ENCODE measurements at regions not wholly inside any gene's neighbourhood (a gene's known extent, or its start where the extent isn't known, plus 50 kb on each side); places are given as distances from the start of the nearest gene placed in this dataset.
"Not testable (repeated sequence)": the region's sequence is repeated elsewhere in the genome, so short reads cannot be mapped to it uniquely, and the experiment has no call there.

- peak overlapping the region in 6 of 21 experiments; percentile 6 to 78 (median 46) for H3K27ac ChIP-seq
- no peak overlapping the region for H3K4me3 ChIP-seq
Measured at GRCh38 chr5:166117072-166118066, 2174.1 kb upstream of the WWC1 start.

GRCh38 chr5:166119506-166119905 lies 2171.9 kb upstream of the WWC1 start:
- Histone ChIP-seq H3K4me3 (no peak overlapping the region), H3K27ac (no peak overlapping the region)

GRCh38 chr5:166123717-166124116 lies 2167.7 kb upstream of the WWC1 start:
- no peak overlapping the region for H3K27ac ChIP-seq
- H3K4me3 ChIP-seq = no peak overlapping the region

- no peak overlapping the region for H3K4me3 ChIP-seq
- H3K27ac ChIP-seq = no peak overlapping the region
Measured at GRCh38 chr5:166127766-166128570, 2163.5 kb upstream of the WWC1 start.

- not testable (repeated sequence) for H3K27ac ChIP-seq, H3K4me3 ChIP-seq
Measured at GRCh38 chr5:166145107-166145506, 2146.3 kb upstream of the WWC1 start.

- no peak overlapping the region for H3K4me3 ChIP-seq
- no peak overlapping the region for H3K27ac ChIP-seq
Measured at GRCh38 chr5:166163996-166164610, 2127.3 kb upstream of the WWC1 start.

GRCh38 chr5:166165596-166165995 lies 2125.8 kb upstream of the WWC1 start:
- Histone ChIP-seq H3K4me3 (no peak overlapping the region), H3K27ac (no peak overlapping the region)

- no peak overlapping the region for H3K27ac ChIP-seq
- no peak overlapping the region for H3K4me3 ChIP-seq
Measured at GRCh38 chr5:166166071-166166470, 2125.4 kb upstream of the WWC1 start.

- Histone ChIP-seq H3K27ac (no peak overlapping the region), H3K4me3 (no peak overlapping the region)
Measured at GRCh38 chr5:166172597-166172996, 2118.8 kb upstream of the WWC1 start.

- Histone ChIP-seq H3K4me3 (no peak overlapping the region), H3K27ac (no peak overlapping the region)
Measured at GRCh38 chr5:166178411-166179080, 2112.9 kb upstream of the WWC1 start.

- no peak overlapping the region for H3K27ac ChIP-seq
- H3K4me3 ChIP-seq = no peak overlapping the region
Measured at GRCh38 chr5:166185185-166185584, 2106.3 kb upstream of the WWC1 start.

GRCh38 chr5:166188501-166189325 lies 2102.7 kb upstream of the WWC1 start:
- Histone ChIP-seq H3K27ac (no peak overlapping the region), H3K4me3 (no peak overlapping the region)

GRCh38 chr5:166192696-166193095 lies 2098.7 kb upstream of the WWC1 start:
- Histone ChIP-seq H3K4me3 (no peak overlapping the region), H3K27ac (no peak overlapping the region)

GRCh38 chr5:166195981-166196380 lies 2095.5 kb upstream of the WWC1 start:
- Histone ChIP-seq H3K27ac (no peak overlapping the region), H3K4me3 (no peak overlapping the region)

GRCh38 chr5:166200532-166200931 lies 2090.9 kb upstream of the WWC1 start:
- H3K4me3 ChIP-seq = no peak overlapping the region
- H3K27ac ChIP-seq = no peak overlapping the region

- Histone ChIP-seq H3K27ac (no peak overlapping the region), H3K4me3 (no peak overlapping the region)
Measured at GRCh38 chr5:166211640-166212039, 2079.8 kb upstream of the WWC1 start.

- H3K4me3 ChIP-seq = no peak overlapping the region
Measured at GRCh38 chr5:166236327-166236726, 2055.1 kb upstream of the WWC1 start.

GRCh38 chr5:166240705-166241104 lies 2050.7 kb upstream of the WWC1 start:
- no peak overlapping the region for H3K4me3 ChIP-seq
- no peak overlapping the region for H3K27ac ChIP-seq

More at GRCh38 chr5:166236327-166236726, 2055.1 kb upstream of the WWC1 start:
- no peak overlapping the region for H3K27ac ChIP-seq

GRCh38 chr5:166245556-166245955 lies 2045.9 kb upstream of the WWC1 start:
- H3K4me3 ChIP-seq = no peak overlapping the region
- no peak overlapping the region for H3K27ac ChIP-seq
